SU-DHL-6 (cell line): ENCODE measurements at regions not wholly inside any gene's neighbourhood (a gene's known extent, or its start where the extent isn't known, plus 50 kb on each side); places are given as distances from the start of the nearest gene placed in this dataset.

Experiments
- CTCF ChIP-seq: fragments of 200-600 bp; sonication (generic); IDR thresholded peaks from one replicate; pipeline ENCODE4 v1.5.1; 2017; ENCODE audit warnings: antibody characterized with exemption, mild to moderate bottlenecking, low read length, moderate library complexity; ENCODE audit not compliant: insufficient read depth, poor library complexity, severe bottlenecking
- EZH2phosphoT487 ChIP-seq: fragments of 200-600 bp; sonication (generic), shearing (Covaris generic); conservative IDR thresholded peaks from 2 replicates; pipeline ENCODE4 v1.6.1; 2018; ENCODE audit warnings: mild to moderate bottlenecking, antibody characterized with exemption, low read length, moderate library complexity, mixed read lengths

- TF ChIP-seq CTCF = no peak
- no peak for TF ChIP-seq EZH2phosphoT487
Observed at GRCh38 chr20:11792568-11792953, 125.1 kb upstream of the BTBD3 start.
